Islet of Langerhans (tissue), 1 donor: ENCODE measurements at regions not wholly inside any gene's neighbourhood (a gene's known extent, or its start where the extent isn't known, plus 50 kb on each side); places are given as distances from the start of the nearest gene placed in this dataset.
A peak's percentile ranks its signal among the peaks of the same experiment; 100 is the strongest.

Experiments
- FAIRE-seq: peaks from one replicate; lab custom pipeline; 2011; peaks lifted over from hg19 to GRCh38; lab: Jason Lieb, UNC

- FAIRE-seq, result no peak
Observed at GRCh38 chr2:12971581-12972365, 255.0 kb downstream of the TRIB2 start.

GRCh38 chr2:12978066-12978835 lies 261.5 kb downstream of the TRIB2 start:
- FAIRE-seq, result no peak

- no peak for FAIRE-seq
Observed at GRCh38 chr2:12979066-12979465, 262.3 kb downstream of the TRIB2 start.

GRCh38 chr2:12980817-12981216 lies 264.1 kb downstream of the TRIB2 start:
- FAIRE-seq, result no peak

GRCh38 chr2:12982149-12982584 lies 265.4 kb downstream of the TRIB2 start:
- FAIRE-seq, result no peak

- no peak for FAIRE-seq
Observed at GRCh38 chr2:12987246-12987645, 270.5 kb downstream of the TRIB2 start.

DNA sequence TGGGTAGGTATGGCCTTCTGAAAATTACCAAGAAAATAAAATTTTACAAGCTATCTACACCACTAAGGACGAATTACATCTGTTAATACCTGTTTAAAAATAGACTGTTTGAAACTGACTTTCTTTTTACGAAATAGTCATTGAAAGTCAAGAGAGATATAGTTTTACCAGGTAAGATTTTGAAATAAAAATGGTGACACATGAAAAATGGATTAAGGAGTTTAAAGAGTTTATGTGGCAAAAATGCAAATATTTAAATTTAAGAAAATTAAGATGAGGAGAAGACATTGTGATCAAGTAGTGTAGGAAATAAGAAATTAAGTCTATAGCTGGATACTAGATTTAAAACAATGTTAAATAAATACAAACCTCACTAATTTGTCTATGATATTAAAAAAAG lies 271.5 kb downstream of the TRIB2 start:
- no peak for FAIRE-seq

- FAIRE-seq, result no peak
Observed at GRCh38 chr2:12990523-12990922, 273.8 kb downstream of the TRIB2 start.

DNA sequence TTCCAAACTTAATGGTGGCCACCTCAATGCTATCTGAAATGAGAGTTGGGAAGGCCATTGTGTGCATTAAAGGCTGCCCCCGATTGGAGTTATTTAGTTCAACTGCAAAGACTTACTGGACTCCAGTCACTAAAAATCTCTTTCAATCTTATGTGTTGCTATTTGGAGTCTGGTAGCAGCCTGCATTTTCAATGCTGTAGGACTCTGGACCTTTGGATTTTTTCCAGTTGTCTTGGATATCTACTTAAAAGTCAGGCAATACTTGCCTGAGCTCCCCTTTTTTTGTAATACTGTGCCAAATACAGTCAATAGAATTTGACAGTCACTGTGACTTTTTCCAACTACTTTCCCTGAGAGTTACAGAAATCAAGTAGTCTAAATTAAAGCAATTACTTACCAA lies 281.9 kb downstream of the TRIB2 start:
- no peak for FAIRE-seq

DNA sequence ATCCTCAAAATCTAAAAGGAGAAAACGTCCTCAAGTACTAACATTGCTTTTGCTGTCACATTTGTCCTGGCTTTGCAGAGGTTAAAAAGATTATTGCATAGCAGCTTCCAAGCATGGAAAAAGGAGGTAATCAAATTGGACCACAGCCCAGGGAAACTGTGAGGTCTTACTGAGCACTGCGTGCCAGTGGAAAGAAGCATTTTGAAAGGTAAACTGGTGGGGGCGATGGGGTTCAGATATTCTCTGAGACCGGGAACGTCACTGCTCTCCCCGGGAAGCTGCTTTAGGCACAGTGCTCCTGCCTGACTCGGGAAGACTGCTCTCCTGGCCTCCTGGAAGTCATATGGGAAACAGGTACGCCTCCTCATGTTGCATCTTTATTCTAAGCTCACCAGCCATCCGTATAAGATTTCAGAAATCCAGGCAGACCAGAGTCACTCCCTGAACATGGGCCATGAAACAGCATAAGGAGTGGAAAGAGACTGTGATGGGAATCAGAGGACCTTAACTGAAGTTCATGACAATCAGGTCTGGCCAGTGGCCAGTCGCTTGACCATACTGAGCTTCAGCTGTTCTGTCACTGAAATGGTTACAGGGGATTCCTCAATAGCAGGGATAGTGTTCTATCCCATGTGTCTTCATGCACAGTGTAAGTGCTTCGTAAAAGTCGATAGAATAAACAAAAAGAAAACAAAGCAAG lies 284.1 kb downstream of the TRIB2 start:
- no peak for FAIRE-seq

DNA sequence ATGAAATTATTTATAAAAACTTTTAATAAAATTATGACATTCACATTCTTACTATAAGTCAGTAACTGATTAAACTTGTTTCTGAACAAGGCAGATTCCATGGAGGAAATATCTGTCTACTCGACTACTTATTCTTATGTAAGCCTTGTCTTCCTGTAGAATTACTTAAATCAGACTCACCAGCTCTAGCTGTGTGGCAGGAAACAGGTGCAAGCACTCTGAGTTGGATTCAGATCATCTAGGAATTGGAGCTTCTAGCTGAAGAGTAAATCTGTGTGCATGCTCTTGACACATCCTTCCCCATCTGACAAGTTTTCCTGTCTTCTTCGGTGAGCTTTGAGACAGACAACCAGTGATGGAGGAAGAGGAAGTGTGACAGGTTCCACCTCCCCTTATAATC lies 284.7 kb downstream of the TRIB2 start:
- FAIRE-seq, result no peak

- FAIRE-seq, result no peak
Observed at GRCh38 chr2:13002536-13003331, 286.0 kb downstream of the TRIB2 start.

GRCh38 chr2:13003500-13003899 lies 286.8 kb downstream of the TRIB2 start:
- no peak for FAIRE-seq

DNA sequence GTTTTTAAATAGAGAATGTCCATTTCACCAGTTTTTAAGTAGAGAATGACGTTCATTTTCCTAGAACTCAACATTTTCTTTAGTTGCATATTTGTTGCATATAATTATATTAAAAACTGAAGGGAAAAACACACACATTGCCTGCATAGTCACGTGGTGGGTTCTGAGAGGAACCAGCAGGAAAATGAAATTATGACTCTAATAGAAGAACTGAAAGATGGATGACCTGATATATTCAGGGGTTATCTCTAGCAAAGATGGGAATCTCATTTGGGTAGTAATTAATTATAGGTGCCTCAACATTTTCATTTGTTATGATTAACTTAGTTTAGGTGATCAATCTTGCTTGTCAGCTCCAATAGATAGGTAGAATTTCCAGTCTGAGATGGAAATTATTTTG lies 288.3 kb downstream of the TRIB2 start:
- FAIRE-seq, result no peak

DNA sequence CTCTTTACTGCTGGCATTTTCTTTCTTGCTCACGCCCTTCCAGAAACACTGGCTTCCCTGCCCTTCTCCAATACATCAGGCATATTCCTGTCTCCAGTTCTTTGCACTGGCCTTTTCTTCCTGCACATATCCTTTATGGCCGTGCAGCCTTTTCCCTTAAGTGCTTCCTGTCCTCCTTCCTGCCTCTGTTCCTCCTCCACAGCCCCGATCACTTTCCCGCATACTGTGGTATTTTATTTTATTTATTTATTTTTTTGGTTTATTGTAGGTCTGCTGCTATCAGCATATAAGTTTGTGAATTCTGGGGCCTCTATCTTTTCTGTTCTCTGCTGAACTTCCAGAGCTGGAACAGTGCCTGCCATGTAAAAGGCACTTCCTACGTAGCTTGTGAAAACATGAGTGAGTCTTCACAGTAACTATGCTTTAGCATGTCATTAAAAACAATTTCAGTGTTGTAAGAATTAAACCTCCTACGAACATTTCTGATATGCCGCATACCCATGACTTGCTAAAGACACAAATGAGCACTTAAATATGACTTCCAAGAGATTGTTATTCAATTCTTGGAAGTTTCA lies 289.1 kb downstream of the TRIB2 start:
- FAIRE-seq, result no peak

DNA sequence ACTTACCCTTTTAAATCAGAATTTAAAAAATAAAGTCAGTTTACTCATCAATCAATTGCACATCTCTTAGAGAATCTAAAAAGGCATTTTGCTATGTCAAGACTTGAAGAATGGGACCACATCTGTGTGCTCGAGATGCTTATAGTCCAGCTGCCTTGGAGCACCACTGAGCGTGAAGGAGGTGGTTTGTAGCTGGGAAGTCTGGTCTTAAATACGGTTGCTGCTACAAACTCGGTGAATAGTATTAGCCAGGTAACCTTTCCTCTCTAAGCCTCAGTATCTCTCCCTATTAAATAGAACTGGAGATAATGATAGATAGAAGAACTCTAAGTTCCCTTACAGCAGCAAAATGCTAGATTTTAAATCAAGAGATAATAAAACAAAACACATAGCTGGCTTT lies 289.7 kb downstream of the TRIB2 start:
- no peak for FAIRE-seq

- FAIRE-seq, result peak; percentile 96
Observed at GRCh38 chr2:13006829-13007717, 290.3 kb downstream of the TRIB2 start.

DNA sequence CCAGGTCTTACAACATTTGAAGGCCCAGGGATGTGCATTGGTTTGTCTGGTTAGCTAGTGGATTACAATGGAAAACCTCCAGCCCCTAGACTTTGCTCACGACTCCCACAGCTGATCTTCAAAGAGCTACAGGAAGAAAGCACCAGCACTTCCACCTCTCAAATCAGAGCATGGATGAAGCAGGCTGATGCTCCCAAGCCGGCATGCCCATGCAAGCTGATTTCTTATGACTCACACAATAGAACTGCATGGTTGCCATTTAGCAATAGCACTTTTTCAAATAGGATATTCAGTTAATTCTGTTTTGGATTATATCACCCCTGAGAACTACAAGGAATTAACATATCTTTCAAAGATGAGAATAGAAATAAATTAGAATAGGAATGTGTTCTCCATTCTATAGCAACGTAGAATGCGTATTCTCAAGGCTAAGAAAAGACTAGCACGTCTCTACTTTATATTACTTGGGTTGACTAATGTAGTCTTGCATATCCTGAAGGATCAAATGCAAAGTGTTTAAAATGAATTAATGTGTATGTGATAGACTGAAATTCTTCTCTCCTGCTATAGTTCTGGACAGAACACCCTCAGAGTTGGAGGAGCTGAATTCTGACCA lies 292.4 kb downstream of the TRIB2 start:
- no peak for FAIRE-seq

GRCh38 chr2:13010283-13010682 lies 293.5 kb downstream of the TRIB2 start:
- FAIRE-seq, result no peak

GRCh38 chr2:13014783-13015182 lies 298.0 kb downstream of the TRIB2 start:
- FAIRE-seq, result no peak
